Activated T-cell treated with anti-CD3 and anti-CD28 coated beads, Interleukin-2, amount 50 U/mL, for 4 hours (primary cell): ENCODE measurements at regions not wholly inside any gene's neighbourhood (a gene's known extent, or its start where the extent isn't known, plus 50 kb on each side); places are given as distances from the start of the nearest gene placed in this dataset.
"Not testable (repeated sequence)": the region's sequence is repeated elsewhere in the genome, so short reads cannot be mapped to it uniquely, and the experiment has no call there.

ENCODE experiments used
- ATAC-seq, 2 donors: fragments of 200-7000 bp; cut with Tn5 transposase; one replicate each; pipeline ENCODE4 v1.10.0; 2021
- DNase-seq: peaks from one replicate; pipeline ENCODE4 v3.0.0-alpha.2; 2020
- H3K27me3 Mint-ChIP-seq: one replicate; pipeline ENCODE4 v1.8.0; 2021; ENCODE audit warnings: low read depth, mixed read lengths
- H3K36me3 Mint-ChIP-seq: one replicate; pipeline ENCODE4 v1.8.0; 2022; ENCODE audit warnings: mixed read lengths; ENCODE audit not compliant: insufficient read depth
- H3K4me1 Mint-ChIP-seq: one replicate; pipeline ENCODE4 v1.8.0; 2021; ENCODE audit warnings: low read depth, mixed read lengths
- H3K4me3 Mint-ChIP-seq: one replicate; pipeline ENCODE4 v1.8.0; 2021; ENCODE audit warnings: mild to moderate bottlenecking, moderate library complexity, mixed read lengths
- H3K9me3 Mint-ChIP-seq: one replicate; pipeline ENCODE4 v1.8.0; 2021; ENCODE audit warnings: mixed read lengths

DNA sequence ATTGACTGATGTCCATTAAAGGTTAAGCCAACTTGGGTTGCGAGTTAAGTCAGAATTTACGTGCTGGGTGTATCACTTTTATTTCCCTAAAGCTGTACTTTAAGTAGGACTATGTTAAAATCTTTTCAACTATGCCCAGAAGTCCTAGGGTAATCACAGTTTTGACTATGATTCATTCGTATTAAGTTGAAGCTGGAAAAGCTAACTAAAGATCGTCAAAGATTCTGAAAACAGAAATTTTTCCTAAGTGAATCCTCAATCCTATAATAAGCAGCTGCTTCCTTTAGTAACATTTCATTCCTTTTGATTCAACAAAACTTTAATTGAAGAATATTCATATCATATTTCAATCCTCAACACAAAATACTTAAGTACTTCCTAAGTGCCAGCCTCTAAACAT lies 460.4 kb downstream of the ACTL7B start:
- H3K4me3 Mint-ChIP-seq, result no peak overlapping the region
- DNase-seq (no peak), ATAC-seq (no peak)
- no peaks in the 10 kb centered on the region for H3K9me3 Mint-ChIP-seq
- H3K27me3 Mint-ChIP-seq, result no peaks in the 10 kb centered on the region
- no peaks in the 10 kb centered on the region for H3K36me3 Mint-ChIP-seq
- H3K4me1 Mint-ChIP-seq, result no peaks in the 10 kb centered on the region

DNA sequence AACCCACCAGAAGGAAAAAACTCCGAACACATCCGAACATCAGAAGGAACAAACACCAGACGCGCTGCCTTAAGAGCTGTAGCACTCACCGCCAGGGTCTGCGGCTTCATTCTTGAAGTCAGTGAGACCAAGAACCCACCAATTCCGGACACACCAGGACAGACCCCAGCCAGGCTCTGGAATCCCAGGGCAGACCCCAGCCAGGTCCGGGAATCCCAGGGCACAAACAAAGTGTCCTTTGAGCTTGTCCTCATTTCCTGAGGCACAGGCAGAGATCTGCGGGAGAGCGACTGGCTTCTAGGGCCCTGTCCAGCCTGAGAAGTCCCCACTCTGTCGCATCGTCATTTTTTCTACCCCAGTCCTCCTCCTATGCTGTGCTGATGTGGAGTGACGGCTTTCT lies 461.1 kb downstream of the ACTL7B start:
- H3K36me3 Mint-ChIP-seq, result no peaks in the 10 kb centered on the region
- H3K4me1 Mint-ChIP-seq, result no peaks in the 10 kb centered on the region
- ATAC-seq, result no peak
- no peaks in the 10 kb centered on the region for H3K27me3 Mint-ChIP-seq
- no peak for DNase-seq
- no peaks in the 10 kb centered on the region for H3K9me3 Mint-ChIP-seq
- H3K4me3 Mint-ChIP-seq, result no peak overlapping the region

- not testable (repeated sequence) for H3K27me3 Mint-ChIP-seq, H3K36me3 Mint-ChIP-seq, DNase-seq, H3K4me3 Mint-ChIP-seq, H3K4me1 Mint-ChIP-seq, H3K9me3 Mint-ChIP-seq, ATAC-seq
Measured at GRCh38 chr9:108393481-108394001, 462.2 kb downstream of the ACTL7B start.

DNA sequence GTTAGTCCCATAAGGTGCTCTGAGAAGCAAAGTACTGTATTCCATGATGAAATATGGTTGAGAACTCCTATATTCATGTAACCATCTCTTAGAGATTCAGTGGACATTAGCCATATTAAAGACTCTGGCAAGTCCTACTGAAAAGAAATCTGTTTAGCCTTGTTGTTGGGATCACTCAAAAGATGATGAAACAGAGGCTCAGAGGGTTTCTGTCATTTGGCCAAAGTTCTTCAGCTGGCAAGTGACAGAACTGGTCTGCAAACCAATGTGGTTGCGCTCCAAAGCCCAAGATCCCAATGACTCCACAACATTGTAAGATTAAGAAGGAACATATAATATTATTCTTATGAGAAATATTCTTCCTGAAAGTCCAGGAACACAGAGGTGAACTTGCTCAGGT lies 462.9 kb downstream of the ACTL7B start:
- no peak overlapping the region for H3K4me3 Mint-ChIP-seq
- H3K9me3 Mint-ChIP-seq, result no peaks in the 10 kb centered on the region
- DNase-seq (no peak), ATAC-seq (no peak)
- no peaks in the 10 kb centered on the region for H3K36me3 Mint-ChIP-seq
- no peaks in the 10 kb centered on the region for H3K4me1 Mint-ChIP-seq
- no peaks in the 10 kb centered on the region for H3K27me3 Mint-ChIP-seq

- DNase-seq (no peak), ATAC-seq (no peak)
- Mint-ChIP-seq H3K9me3 (no peaks in the 10 kb centered on the region), H3K27me3 (no peaks in the 10 kb centered on the region), H3K4me1 (no peaks in the 10 kb centered on the region), H3K4me3 (no peak overlapping the region), H3K36me3 (no peaks in the 10 kb centered on the region)
Measured at GRCh38 chr9:108389056-108389455, 466.7 kb downstream of the ACTL7B start.

DNA sequence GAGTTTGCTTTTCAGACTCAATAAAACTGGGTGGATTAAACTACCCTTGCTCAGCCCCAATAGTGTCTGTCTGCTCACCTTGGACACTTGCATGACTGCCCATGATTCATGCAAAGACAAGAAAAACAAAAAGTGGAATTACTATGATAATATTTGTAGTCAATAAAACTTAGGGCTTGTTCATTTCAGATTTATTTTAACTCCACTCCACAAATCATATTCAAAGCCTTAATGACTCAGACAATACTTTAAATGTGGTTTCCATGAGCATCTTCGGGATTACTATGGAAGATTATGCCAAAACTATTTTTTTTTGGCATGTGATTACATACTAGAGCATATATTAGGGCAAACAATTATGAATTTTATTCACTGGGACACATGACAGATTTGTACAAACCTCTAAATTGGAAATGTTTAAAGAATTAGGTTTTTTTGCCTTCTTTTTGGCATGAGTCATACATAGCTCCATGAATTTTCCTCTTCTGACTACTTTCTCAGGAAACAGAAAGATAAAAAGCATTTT lies 468.9 kb downstream of the ACTL7B start:
- H3K27me3 Mint-ChIP-seq, result no peaks in the 10 kb centered on the region
- DNase-seq (no peak), ATAC-seq (no peak)
- H3K4me1 Mint-ChIP-seq, result no peaks in the 10 kb centered on the region
- H3K4me3 Mint-ChIP-seq, result no peak overlapping the region
- no peaks in the 10 kb centered on the region for H3K36me3 Mint-ChIP-seq
- H3K9me3 Mint-ChIP-seq, result no peaks in the 10 kb centered on the region

GRCh38 chr9:108386032-108386431 lies 469.8 kb downstream of the ACTL7B start:
- H3K4me3 Mint-ChIP-seq, result no peak overlapping the region
- no peaks in the 10 kb centered on the region for H3K27me3 Mint-ChIP-seq
- ATAC-seq, result no peak
- DNase-seq, result no peak
- H3K36me3 Mint-ChIP-seq, result no peaks in the 10 kb centered on the region
- H3K4me1 Mint-ChIP-seq, result no peaks in the 10 kb centered on the region
- H3K9me3 Mint-ChIP-seq, result no peaks in the 10 kb centered on the region

GRCh38 chr9:108383796-108384195 lies 472.0 kb downstream of the ACTL7B start:
- Mint-ChIP-seq H3K27me3 (no peaks in the 10 kb centered on the region), H3K4me1 (no peaks in the 10 kb centered on the region), H3K9me3 (no peaks in the 10 kb centered on the region), H3K4me3 (no peak overlapping the region), H3K36me3 (no peaks in the 10 kb centered on the region)
- ATAC-seq (no peak), DNase-seq (no peak)

GRCh38 chr9:108382310-108382709 lies 473.5 kb downstream of the ACTL7B start:
- DNase-seq, result no peak
- Mint-ChIP-seq H3K4me1 (no peaks in the 10 kb centered on the region), H3K36me3 (no peaks in the 10 kb centered on the region), H3K9me3 (no peaks in the 10 kb centered on the region), H3K27me3 (no peaks in the 10 kb centered on the region), H3K4me3 (no peak overlapping the region)
- ATAC-seq, result no peak

DNA sequence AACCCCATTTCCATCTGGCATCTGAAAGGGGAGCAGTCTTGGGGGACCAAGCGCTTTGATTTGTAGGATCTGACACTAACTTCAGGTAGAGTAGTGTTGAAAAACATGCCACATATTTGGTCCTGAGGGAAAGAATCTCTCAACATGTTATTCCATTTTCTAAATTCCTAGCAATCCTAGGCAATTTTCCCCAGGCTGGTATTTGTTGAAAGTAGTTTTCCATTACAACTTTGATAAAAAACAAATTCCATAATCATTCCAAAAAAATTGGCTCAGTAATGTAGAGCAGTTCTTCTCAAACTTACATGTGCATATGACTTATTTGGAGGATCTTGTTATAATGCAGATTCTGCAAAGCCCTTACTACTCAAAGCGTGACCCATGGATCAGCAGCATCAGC lies 477.9 kb downstream of the ACTL7B start:
- no peaks in the 10 kb centered on the region for H3K27me3 Mint-ChIP-seq
- no peaks in the 10 kb centered on the region for H3K4me1 Mint-ChIP-seq

GRCh38 chr9:108377382-108377781 lies 478.4 kb downstream of the ACTL7B start:
- Mint-ChIP-seq H3K4me1 (no peaks in the 10 kb centered on the region), H3K27me3 (no peaks in the 10 kb centered on the region), H3K9me3 (peaks cover 8% of the 10 kb centered on the region)

More for the DNA sequence above, 477.9 kb downstream of the ACTL7B start:
- DNase-seq (no peak), ATAC-seq (no peak)
- peaks cover 4% of the 10 kb centered on the region for H3K9me3 Mint-ChIP-seq
- no peaks in the 10 kb centered on the region for H3K36me3 Mint-ChIP-seq
- no peak overlapping the region for H3K4me3 Mint-ChIP-seq

GRCh38 chr9:108376140-108376539 lies 479.6 kb downstream of the ACTL7B start:
- Mint-ChIP-seq H3K9me3 (peaks cover 15% of the 10 kb centered on the region), H3K4me3 (no peak overlapping the region), H3K4me1 (no peaks in the 10 kb centered on the region), H3K36me3 (no peaks in the 10 kb centered on the region), H3K27me3 (no peaks in the 10 kb centered on the region)
- ATAC-seq (no peak), DNase-seq (no peak)

More at GRCh38 chr9:108377382-108377781, 478.4 kb downstream of the ACTL7B start:
- no peak for ATAC-seq
- Mint-ChIP-seq H3K4me3 (no peak overlapping the region), H3K36me3 (no peaks in the 10 kb centered on the region)
- no peak for DNase-seq

DNA sequence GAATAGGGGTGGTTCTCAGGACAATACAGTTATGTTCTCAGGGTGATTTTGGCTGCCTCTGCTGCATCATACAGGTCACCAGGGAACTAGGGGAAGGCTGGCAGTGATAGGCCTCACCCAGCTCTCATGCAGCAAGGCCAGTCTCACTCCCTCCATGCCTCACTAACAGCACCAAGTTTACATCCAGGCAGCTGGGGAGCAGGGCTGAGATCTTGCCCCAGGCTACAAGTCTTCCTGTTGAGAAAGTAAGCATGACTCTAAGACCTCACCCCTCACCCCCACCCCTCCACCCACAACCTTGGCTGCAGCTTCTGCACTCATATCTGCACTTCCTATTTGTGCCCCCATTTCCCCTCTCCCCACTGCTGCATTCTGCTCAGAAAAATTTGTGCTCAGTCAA lies 481.2 kb downstream of the ACTL7B start:
- no peaks in the 10 kb centered on the region for H3K36me3 Mint-ChIP-seq

GRCh38 chr9:108367188-108367587 lies 488.6 kb downstream of the ACTL7B start:
- Mint-ChIP-seq H3K9me3 (peaks cover 20% of the 10 kb centered on the region), H3K4me3 (no peak overlapping the region), H3K4me1 (no peaks in the 10 kb centered on the region), H3K27me3 (no peaks in the 10 kb centered on the region), H3K36me3 (no peaks in the 10 kb centered on the region)
- no peak for DNase-seq
- no peak for ATAC-seq

More for the DNA sequence above, 481.2 kb downstream of the ACTL7B start:
- no peak overlapping the region for H3K4me3 Mint-ChIP-seq
- H3K9me3 Mint-ChIP-seq, result peaks cover 19% of the 10 kb centered on the region
- ATAC-seq (no peak), DNase-seq (no peak)
- no peaks in the 10 kb centered on the region for H3K4me1 Mint-ChIP-seq
- no peaks in the 10 kb centered on the region for H3K27me3 Mint-ChIP-seq

DNA sequence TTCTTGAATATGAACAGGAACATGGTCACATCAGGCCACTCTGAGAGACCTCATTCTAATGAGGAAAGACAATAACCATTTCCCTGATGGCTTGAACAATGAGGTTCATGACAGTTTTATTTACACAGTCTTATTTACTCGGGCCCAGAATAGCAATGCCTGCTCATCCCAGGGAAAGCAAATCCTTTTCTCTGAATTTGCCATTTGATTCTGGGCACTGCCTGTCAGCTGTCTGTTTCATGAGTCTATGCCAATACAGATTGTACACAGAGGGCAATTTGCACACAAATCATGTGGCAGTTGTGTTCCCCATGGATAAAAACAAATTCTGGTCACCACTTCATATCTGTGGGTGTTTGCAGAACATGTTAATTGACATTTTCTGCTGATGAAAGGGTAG lies 492.5 kb downstream of the ACTL7B start:
- no peaks in the 10 kb centered on the region for H3K36me3 Mint-ChIP-seq
- no peak overlapping the region for H3K4me3 Mint-ChIP-seq
- H3K4me1 Mint-ChIP-seq, result no peaks in the 10 kb centered on the region
- H3K27me3 Mint-ChIP-seq, result no peaks in the 10 kb centered on the region
- no peak for ATAC-seq
- peaks cover 14% of the 10 kb centered on the region for H3K9me3 Mint-ChIP-seq
- DNase-seq, result no peak

DNA sequence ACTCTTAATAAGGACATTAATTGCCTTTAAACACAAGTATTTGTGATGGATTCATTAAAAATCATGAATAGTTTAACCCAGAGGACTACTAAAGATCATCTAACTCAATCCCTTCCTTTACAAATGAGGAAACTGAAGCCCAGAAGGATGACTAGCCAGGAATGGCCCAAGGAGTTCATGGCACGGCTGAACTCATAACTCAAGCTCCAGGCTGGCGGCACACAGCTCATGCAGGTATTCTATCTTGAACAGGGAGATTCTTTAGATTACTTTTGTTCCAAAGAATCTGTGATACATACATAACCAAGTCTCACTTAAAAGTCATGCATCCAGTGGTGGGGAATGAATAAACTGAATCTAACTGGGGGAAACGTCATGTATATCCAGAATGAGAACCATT lies 495.5 kb downstream of the ACTL7B start:
- DNase-seq, result no peak
- no peaks in the 10 kb centered on the region for H3K4me1 Mint-ChIP-seq
- no peaks in the 10 kb centered on the region for H3K36me3 Mint-ChIP-seq
- no peak overlapping the region for H3K4me3 Mint-ChIP-seq
- H3K9me3 Mint-ChIP-seq, result peaks cover 9% of the 10 kb centered on the region
- no peak for ATAC-seq
- H3K27me3 Mint-ChIP-seq, result no peaks in the 10 kb centered on the region
